ENCODE measurements at regions not wholly inside any gene's neighbourhood (a gene's known extent, or its start where the extent isn't known, plus 50 kb on each side); places are given as distances from the start of the nearest gene placed in this dataset.
"Not testable (repeated sequence)": the region's sequence is repeated elsewhere in the genome, so short reads cannot be mapped to it uniquely, and the experiment has no call there.

DNA sequence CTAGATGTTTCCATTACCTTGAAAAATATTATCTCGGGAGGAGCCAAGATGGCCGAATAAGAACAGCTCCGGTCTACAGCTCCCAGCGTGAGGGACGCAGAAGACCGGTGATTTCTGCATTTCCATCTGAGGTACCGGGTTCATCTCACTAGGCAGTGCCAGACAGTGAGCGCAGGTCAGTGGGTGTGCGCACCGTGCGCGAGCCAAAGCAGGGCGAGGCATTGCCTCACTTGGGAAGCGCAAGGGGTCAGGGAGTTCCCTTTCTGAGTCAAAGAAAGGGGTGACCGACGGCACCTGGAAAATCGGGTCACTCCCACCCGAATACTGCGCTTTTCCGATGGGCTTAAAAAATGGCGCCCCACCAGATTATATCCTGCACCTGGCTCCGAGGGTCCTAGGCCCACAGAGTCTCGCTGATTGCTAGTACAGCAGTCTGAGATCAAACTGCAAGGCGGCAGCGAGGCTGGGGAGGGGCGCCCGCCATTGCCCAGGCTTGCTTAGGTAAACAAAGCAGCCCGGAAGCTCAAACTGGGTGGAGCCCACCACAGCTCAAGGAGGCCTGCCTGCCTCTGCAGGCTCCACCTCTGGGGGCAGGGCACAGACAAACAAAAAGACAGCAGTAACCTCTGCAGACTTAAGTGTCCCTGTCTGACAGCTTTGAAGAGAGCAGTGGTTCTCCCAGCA lies 367.8 kb downstream of the NR2F1-AS1 start:
- not testable (repeated sequence) for DNase-seq

DNA sequence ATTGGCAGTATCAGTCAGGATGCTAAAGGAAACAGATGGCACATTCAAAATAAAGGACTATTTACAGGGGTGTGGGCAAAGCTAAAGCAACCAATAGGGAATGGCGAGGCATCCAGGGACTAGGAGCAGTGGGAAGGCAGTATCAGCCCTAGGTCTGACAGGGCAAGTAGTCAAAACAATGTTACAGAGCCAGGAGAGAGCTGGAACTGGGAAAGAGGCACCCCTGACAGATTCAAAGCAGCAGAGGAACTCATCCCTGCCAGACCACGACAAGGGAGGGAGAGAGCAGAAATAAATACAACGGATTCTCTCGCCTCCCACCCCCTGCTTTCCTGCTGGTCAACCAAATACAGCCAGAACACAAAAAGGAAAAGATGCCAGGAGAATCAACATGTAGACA lies 371.5 kb downstream of the NR2F1-AS1 start:
- DNase-seq, result no peak

DNA sequence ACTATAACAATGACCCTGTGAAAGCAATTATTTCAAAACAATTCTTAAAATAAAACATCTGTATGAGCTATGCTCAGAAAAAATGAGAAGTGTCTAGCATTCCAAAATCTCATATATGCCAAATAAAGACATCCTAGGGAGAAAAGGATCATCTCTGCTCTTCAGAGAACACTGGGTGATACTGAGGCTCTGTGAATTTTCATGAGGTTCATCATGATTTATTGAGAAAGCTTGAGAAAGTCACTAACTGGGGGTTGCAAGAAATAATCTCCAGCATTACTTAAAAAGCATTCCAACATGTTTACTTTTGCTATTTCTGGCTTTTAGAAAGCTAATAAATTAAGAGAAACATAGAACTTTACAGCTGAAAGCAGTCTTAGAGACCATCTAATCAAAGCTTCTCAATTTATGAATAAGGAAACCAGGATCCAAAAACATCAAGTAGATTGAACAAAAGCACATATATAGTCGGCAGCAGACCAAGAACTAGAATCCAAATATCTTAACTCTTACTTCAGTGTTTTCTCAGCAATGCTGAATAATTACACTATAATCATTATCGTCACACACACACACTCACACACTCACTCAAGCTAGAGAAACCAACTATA lies 372.8 kb downstream of the NR2F1-AS1 start:
- no peak for DNase-seq

DNA sequence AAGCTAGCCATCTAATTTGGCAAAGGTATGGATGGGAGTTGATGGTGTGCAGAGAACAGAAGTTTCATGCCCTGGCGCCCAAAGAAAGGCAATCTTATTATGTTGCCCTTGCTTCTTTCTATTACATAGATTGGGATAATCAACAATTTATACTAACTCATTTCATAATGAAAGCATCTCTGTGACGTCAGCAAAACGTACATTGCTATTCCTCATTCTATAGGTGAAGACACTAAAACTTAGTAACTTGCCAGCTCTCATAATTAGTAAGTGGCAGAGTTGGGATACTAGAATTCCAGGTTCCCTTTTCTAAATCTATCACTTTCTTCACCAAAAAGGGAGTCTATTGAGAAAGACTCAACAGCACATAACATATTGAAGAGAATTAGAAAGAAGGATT lies 374.8 kb downstream of the NR2F1-AS1 start:
- no peak for DNase-seq

DNA sequence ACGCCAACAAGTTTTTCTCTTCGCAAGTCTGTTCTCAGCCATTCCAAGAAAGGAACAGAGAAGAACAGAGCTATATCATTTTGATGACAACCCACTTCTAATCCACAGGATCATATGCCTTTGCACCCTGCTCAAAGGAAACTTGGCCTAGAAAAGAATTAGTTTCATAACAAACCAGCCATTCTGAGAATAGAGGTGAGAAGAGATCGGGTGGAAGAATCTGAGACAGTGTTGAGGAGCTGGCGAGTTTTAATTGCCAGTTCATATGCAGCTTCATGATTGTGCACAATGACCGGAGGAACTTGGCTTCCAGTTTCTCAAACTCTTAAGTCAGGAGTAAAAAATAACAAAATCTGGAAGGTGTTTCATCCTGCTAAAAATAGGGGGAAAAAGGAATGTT lies 380.0 kb downstream of the NR2F1-AS1 start:
- DNase-seq, result no peak

DNA sequence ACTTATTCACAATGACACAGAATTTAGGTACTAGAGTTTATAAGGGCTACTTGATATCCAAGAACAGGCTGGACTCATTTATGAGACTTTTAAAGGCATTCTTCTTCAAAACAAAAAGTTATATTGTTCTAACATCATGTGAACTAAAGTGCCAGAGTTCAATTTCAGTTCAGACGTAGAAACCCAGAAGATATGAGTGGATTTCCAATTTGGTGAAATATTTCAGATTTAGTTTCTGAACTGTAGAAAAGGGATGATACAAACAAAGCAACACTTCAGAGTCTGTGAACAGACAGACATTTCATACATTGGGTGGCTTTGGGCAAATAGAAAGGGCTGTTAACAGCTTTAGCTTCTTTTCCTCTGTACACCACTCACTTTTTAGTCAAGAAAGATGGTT lies 384.0 kb downstream of the NR2F1-AS1 start:
- DNase-seq, result no peak

DNA sequence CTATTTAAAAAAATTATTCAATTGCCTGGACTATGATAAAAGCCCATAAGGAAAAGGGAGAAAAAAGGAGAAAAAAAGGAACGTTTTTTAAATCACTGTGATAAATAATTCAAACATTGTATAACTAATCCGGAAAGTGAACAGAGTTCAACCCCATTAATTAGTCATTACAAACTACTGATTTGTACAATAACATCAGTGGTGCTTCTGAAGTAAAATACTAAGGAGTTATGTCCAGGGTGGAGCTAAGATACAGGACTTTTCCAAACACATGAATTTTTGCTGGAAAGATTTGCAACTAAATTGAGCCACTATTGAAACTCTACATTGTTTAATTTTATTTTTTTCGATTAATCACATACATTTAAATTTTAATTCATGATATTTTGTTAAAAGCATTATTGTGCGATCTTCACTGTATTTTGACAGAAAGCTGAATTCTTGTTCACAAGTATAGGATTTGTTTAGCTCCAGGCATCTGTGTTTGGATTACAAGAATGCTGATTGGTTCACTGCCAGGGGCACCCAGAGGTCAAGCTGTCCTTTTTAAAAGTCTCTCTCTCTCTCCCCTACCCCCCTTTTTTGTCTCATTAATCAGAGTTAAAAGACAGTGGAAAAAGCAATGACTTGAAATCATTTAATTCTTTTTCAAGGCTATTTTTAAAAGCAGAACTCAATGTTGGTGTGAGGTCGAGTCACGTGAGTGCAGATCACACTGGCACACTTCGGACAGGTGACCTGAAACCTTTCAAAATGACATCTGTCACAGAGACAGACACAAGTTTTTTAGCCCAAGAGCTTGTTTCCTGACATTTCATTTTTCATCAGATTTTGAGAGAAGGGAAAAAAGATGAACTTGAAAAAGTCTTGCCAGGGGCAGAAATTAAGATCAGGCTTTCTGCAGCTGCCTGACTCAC lies 387.3 kb downstream of the NR2F1-AS1 start:
- no peak for DNase-seq

DNA sequence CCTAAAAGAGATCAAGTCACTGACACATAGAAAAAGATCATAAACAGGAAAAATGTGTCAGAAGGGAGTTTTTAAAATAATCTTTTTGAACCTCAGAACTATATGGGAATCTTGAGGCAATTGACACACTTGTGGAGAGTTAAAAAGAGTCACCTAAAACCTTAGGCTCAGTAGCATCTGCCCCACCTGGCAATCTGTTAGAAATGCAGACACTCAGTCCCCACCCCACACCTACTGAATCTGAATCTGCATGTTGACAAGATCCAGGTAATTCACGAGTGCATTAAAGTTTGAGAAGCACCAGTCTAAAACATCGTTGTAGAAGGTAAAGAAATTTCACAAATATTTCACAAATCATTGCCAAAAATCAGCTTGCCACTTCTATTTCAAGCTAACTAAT lies 388.3 kb downstream of the NR2F1-AS1 start:
- no peak for DNase-seq

DNA sequence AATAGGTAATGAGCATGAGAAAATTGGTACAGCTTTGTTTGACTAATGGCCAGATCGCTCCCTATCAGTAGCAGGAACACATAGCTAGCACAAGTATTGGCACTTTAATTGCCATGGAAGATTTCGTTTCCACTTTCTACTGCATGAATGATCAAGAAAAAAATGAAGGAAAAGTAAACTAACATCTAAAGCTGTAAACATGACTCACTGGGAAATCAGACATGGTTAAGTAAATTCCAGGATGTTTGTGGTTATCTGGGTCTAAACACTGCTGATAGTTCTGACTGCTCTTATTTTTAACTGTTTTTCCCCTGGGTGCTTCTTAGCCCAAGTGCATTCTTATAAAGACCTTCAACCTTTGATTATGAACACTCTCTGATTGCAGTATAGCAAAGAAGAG lies 388.9 kb downstream of the NR2F1-AS1 start:
- DNase-seq, result no peak

DNA sequence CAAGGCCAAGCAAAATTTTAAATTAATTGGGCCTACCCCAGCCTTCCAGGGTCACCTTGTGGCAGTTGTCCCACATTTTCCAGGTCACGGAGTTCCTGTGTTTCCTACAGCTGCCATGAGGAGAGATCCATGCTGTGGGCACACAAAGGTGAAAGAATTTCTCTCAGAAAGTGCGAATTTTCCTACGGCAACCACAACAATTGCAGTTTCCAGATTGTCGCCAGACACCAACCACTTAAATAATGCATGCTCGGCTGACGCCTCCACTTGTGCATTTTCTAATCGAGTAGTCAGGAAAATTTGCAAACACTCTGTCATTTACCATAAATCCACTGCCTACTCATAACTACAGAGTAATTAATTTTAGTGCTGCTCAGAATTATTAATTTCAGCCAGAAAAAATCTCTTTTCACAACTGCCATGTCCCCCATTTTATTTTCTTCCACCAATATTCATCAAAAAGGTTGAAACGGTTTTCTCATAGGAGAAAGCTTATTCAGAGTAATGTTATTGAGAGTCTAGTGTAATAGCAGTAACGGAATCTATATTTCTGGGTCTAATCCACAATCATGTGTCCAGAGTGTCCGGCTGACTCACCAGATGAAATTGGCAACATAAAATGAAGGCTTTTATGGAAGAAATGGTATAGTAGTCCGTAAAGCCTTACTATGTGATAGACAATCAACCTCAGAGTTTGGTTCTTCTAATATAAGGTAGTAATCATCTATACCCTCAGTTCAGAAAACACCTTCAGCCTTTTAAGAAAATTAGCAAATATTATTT lies 389.8 kb downstream of the NR2F1-AS1 start:
- no peak for DNase-seq

DNA sequence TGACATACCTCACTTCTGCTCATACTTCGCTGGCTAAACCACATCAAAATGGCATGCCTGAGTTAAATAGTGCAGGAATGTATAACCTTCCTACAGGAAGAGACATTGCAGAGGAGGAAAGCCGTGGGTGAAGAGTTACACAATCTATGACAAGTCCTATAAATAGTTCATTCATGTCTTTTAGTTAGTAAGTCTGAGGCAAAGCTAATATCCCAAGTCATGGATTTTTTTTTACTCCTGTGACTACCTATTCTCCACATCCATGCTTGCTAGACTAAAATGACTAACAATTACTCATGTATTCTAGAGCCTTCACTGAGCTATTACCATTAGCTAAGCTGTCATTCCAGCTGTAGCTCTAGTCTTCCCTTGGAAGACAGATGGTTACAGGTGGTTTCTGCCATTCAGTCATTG lies 391.3 kb downstream of the NR2F1-AS1 start:
- no peak for DNase-seq

DNA sequence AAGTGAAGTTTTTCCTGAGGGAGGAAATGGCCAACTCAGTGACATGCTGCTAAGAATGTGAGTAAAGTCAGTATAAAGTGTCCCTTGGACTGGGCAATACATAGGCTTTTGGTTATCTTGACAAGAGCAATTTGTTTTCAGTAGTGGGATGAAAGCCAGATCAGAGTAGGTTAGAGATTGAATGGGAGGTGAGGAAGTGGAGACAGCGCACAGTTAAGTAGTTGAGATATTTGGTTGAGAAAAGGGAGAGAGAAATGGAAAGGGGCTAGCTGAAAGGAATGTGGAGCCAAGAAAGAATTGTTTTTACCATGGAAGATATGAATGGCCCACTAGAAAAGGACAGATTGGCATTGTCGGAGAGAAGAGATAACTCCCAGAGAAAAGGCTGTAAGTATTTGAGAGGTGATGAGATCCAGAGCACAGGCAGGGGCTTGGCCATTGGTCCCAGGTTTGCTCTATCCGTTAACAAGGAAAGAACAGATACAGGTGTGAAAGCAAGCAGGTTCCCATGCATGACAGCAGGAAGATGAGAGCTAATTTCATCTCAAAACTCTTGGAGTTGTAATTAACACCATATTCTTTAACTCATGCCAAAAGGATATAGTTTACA lies 392.0 kb downstream of the NR2F1-AS1 start:
- no peak for DNase-seq

DNA sequence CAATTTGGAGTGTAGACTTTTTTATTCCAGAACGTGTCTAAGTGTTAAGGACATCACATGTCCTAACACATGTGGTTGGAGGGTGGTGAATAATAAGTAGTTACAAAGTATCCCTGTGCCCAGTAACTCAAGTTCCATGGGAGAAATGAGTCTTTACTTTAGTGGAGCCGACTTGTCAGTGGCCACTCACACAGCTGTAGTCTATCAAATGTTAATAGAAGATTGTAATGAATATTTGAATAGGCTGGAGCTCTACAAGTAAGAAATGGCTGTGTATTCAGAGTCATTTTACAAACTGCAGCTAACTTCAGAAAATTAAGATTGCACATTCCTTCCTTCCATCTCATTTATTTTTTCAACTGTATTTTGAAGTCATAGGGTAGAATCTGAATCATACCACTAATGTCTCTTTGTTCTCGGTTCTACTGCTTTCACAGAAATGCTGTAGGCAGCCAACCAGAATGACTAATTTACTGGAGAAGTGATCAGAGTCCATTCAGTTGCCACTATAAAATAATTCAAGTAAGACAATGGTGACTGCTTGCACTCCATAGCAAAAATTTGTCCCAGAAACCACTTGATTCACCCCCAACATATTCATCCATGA lies 394.8 kb downstream of the NR2F1-AS1 start:
- DNase-seq, result no peak

DNA sequence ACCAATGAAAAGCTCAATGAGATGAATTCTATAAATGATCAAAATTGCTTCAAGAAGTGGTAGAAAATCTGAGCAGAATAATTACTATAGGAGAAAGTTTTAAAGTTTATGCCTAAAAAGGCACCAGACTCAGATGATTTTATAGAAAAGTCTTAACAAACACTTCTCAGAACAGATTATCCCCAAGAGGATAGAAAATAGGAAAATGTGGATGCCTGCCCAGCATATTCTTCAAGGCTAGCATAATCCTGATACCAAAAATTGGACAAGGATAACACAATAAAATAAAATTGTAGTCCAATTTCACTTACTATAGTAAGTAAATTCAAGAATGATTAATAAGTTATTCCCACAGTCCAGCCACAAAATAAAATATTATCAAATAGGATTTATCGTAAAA lies 397.0 kb downstream of the NR2F1-AS1 start:
- DNase-seq, result no peak

DNA sequence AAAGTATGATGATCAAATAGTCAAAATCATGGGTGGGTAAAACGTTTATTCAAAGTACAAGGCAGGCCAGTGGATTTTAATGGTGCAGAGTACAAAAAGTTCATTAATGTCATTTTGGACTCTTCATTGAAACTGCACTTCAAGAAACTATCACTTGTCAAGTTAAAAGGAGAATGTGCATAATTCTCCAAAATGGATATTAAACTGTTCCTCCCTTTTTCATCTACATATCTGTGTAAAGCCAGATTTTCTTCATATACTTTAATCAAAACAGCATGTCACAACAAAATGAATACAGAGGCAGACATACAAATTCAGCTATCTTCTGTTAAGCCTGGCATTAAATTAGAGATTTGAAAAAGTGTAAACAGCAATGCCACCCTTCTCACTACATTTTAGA lies 401.6 kb downstream of the NR2F1-AS1 start:
- no peak for DNase-seq

DNA sequence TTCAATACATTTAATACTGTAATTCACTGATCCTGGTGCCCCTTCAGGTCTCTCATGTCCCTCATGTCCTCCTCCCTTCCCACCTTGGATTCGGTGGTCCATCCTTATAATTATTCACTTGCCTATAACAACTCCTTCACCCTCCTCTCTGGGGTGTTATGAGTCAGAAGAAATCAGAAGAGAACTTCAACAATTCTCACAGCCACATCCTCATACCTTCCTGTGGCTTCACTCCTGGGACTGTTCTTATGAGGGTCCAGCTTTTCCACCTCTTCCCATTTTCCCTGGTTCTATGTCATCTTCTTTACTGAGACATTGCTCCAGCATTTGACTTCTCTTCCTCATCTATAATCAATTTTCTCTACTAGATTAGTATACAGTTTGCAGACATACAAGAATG lies 406.1 kb downstream of the NR2F1-AS1 start:
- DNase-seq, result no peak

DNA sequence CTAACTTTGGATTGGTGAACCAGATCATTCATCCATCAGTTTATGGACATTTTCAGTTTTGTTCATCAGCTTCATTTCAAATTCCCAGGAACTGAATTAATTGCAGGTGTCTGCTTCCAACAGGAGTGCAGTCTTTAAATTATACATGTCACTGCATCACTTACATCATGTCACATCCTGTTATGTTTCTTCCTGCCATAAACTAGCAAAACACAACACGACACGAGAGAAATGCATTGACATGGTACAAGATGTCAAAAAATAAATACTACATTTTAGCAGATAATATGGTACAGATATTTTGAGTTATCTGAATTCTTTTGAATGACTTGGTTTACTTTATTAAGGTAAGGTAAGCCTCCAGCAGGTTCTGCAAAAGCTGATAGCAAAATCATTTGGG lies 415.5 kb downstream of the NR2F1-AS1 start:
- DNase-seq, result no peak

DNA sequence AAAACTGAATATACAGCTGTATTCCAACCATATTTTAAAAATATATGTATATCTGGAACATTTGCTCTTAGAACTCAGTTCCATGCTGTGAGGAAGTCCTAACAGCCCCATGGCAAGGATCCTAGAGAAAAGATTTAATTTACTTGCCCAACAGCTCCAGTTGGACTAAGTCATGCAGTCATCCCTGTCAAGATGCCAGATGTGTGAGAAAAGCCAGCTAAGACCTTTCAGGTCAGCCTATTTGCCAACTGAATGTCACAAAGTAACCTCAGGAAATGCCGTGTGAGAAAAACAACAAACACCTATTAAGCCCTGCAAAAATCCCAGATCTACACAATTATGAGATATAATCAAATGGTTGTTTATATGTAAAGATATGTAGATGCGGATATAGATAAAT lies 416.3 kb downstream of the NR2F1-AS1 start:
- DNase-seq, result no peak

DNA sequence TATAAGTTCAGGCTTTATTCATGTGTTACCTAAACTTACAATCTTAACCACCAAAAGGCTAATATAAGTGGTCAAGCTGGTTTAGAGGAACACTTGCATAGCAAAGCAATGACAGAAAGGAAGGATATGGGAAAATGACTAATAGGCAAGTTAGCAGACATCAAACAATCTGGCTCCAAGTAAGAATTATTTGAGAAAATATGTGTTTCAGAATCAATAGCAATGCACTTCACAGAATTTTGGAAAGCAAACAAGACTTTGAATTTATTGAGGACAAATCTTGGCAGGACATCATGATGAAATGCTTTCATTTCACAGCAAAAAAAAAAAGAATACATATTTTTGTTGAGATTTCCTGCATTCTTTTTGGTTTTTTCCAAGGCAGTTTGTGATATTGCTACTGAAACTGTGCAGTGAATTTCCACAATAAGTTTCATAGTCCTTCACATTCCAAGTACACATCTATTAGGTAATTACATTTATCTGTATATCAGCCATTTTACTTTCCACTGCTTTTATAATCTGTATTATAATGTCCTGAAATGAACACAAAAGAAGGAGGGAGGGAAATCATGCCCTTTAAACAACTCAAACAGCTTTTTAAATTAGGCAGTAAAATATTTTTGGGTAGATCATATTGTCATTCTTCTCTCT lies 417.9 kb downstream of the NR2F1-AS1 start:
- DNase-seq, result no peak

DNA sequence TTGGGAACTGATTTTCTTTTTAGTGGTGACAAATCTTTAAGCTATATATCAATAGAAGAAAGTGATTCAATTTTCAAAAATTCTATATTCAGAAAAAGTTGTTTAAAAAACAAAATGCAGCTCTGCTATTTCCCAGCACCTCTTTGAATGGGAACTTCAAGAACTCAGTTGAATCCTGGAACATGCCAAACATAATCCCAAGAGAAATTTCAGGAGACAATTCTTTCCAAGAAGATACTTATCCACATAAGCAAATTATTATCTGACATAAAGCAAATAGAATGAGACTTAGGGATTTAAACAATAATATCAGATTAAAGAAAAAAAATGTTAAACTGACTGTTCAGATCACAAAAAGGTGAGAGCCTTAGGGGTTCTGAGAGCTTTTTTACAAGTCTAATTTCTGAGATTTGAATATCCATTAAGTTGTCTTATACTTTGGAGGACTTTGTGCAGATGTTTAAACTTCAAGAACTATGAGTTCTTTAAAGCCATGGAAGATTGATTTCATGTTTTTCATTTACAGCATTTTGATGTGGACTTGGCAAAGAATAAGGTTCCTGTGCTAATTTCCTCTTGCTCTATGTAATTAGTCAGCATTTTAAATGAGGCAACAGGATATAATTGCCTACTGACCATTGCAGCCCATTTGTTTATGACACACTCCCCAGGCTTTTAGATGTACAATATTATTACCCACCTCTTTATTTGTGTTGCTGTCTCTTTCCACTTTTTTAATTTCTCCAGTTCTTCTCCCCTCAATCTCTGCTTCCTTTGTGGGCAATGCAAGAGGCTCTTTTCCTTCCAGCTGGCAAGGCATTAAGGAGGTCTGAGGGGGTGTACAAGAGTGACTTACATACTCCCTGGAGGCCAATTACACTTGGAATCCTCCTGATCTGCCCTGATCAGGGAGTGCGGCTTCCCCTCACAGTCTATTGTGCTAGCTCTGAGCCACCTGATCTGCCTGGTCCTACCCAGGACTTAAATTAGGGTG lies 419.1 kb downstream of the NR2F1-AS1 start:
- no peak for DNase-seq
